ENCODE measurements at regions not wholly inside any gene's neighbourhood (a gene's known extent, or its start where the extent isn't known, plus 50 kb on each side); places are given as distances from the start of the nearest gene placed in this dataset.

GRCh38 chr2:104528101-104528500 is 325.8 kb upstream of the POU3F3 start:
- Histone ChIP-seq H3K4me3 (no peak overlapping the region), H3K27me3 (no peaks in the 10 kb centered on the region), H3K9me3 (peaks cover 0 to 15% (median 0%) of the 10 kb centered on the region in 11 donors), H3K4me1 (peaks cover 0 to 9% (median 0%) of the 10 kb centered on the region in 9 donors), H3K27ac (no peak overlapping the region), H3K36me3 (no peaks in the 10 kb centered on the region)
- WGBS, 2 donors: 32 to 34% methylated on average over 8 of the region's 8 CpGs
- intact Hi-C loops (cut with DNase I): no loop called here
- no peak for TF ChIP-seq CTCF (IDR thresholded peaks at IDR 0.05)
- ATAC-seq (peak in 3 of 8 donors; percentile 34 to 44 (median 35)), DNase-seq (no peak)

- peaks cover 0 to 20% (median 2%) of the 10 kb centered on the region in 11 donors for H3K9me3 ChIP-seq
- no peak for ATAC-seq
- no peak for TF ChIP-seq CTCF (IDR thresholded peaks at IDR 0.05)
- no peak for DNase-seq
- 84 to 88% methylated on average over 10 of the region's 10 CpGs for WGBS, 2 donors
- H3K27ac ChIP-seq: no peak overlapping the region
- H3K27me3 ChIP-seq: no peaks in the 10 kb centered on the region
- H3K4me1 ChIP-seq: peaks cover 0 to 9% (median 0%) of the 10 kb centered on the region in 9 donors
- no peak overlapping the region for H3K4me3 ChIP-seq
- intact Hi-C loops (cut with DNase I): no loop called here
- no peaks in the 10 kb centered on the region for H3K36me3 ChIP-seq
Observed at GRCh38 chr2:104531122-104531521, 322.8 kb upstream of the POU3F3 start.

GRCh38 chr2:104537116-104537515 is 316.8 kb upstream of the POU3F3 start:
- WGBS, 2 donors: 75 to 83% methylated on average over 5 of the region's 5 CpGs
- intact Hi-C loops (cut with DNase I): no loop called here

GRCh38 chr2:104538077-104538476 is 315.8 kb upstream of the POU3F3 start:
- WGBS, 2 donors: 50 to 65% methylated on average over 7 of the region's 7 CpGs
- no peak for TF ChIP-seq CTCF (IDR thresholded peaks at IDR 0.05)
- DNase-seq (no peak), ATAC-seq (no peak)
- Histone ChIP-seq H3K9me3 (peaks cover 0 to 5% (median 0%) of the 10 kb centered on the region in 11 donors), H3K27me3 (no peaks in the 10 kb centered on the region), H3K36me3 (no peaks in the 10 kb centered on the region), H3K4me1 (no peaks in the 10 kb centered on the region), H3K27ac (no peak overlapping the region), H3K4me3 (no peak overlapping the region)
- intact Hi-C loops (cut with DNase I): no loop called here

More at GRCh38 chr2:104537116-104537515, 316.8 kb upstream of the POU3F3 start:
- Histone ChIP-seq H3K4me1 (no peaks in the 10 kb centered on the region), H3K4me3 (no peak overlapping the region), H3K36me3 (no peaks in the 10 kb centered on the region), H3K27me3 (no peaks in the 10 kb centered on the region), H3K9me3 (peaks cover 0 to 5% (median 0%) of the 10 kb centered on the region in 11 donors), H3K27ac (no peak overlapping the region)
- no peak for ATAC-seq
- DNase-seq: no peak
- no peak for TF ChIP-seq CTCF (IDR thresholded peaks at IDR 0.05)

Measured in heart right ventricle (tissue), 16 donors.